SK-N-SH treated with all-trans-retinoic acid at 6 μM for 48 hours (cell line): ENCODE measurements at regions not wholly inside any gene's neighbourhood (a gene's known extent, or its start where the extent isn't known, plus 50 kb on each side); places are given as distances from the start of the nearest gene placed in this dataset.

Source experiments
- ATAC-seq: fragments of 200-7000 bp; cut with Tn5 transposase; 3 replicates; pipeline ENCODE4 v1.9.1; 2020; ENCODE audit warnings: mild to moderate bottlenecking, moderate library complexity
- ARNTL ChIP-seq: fragments of 450-650 bp; formaldehyde crosslinking; IDR thresholded peaks from 2 replicates; pipeline ENCODE4 v1.5.0; 2020; ENCODE audit warnings: low read depth, mild to moderate bottlenecking, moderate library complexity, borderline replicate concordance
- BACH2 ChIP-seq: fragments of 250-450 bp; sonication (Bioruptor Pico); IDR thresholded peaks from 2 replicates; pipeline ENCODE4 v1.9.0; 2021; ENCODE audit warnings: mild to moderate bottlenecking, borderline replicate concordance
- CREB5 ChIP-seq: fragments of 250-450 bp; sonication (Bioruptor Pico); IDR thresholded peaks from 2 replicates; pipeline ENCODE4 v1.5.1; 2020; ENCODE audit warnings: low read depth, mild to moderate bottlenecking, moderate library complexity
- CSDC2 ChIP-seq: fragments of 250-450 bp; sonication (Bioruptor Pico); IDR thresholded peaks from 2 replicates; pipeline ENCODE4 v1.5.0; 2020; ENCODE audit warnings: mild to moderate bottlenecking, moderate library complexity
- CSRNP3 ChIP-seq: fragments of 250-450 bp; sonication (Bioruptor Pico); IDR thresholded peaks from 2 replicates; pipeline ENCODE4 v1.5.1; 2021; ENCODE audit warnings: mild to moderate bottlenecking, moderate library complexity
- ESRRG ChIP-seq: fragments of 250-450 bp; sonication (Bioruptor Pico); IDR thresholded peaks from 2 replicates; pipeline ENCODE4 v1.6.1; 2021; ENCODE audit warnings: mild to moderate bottlenecking
- GLIS3 ChIP-seq: fragments of 250-450 bp; sonication (Bioruptor Pico); IDR thresholded peaks from 2 replicates; pipeline ENCODE4 v1.5.0; 2020; ENCODE audit warnings: mild to moderate bottlenecking, moderate library complexity
- ISL1 ChIP-seq: fragments of 250-450 bp; sonication (Bioruptor Pico); IDR thresholded peaks from 2 replicates; pipeline ENCODE4 v2.1.2; 2022; ENCODE audit warnings: mild to moderate bottlenecking, moderate library complexity
- OSR1 ChIP-seq: fragments of 250-450 bp; sonication (Bioruptor Pico); IDR thresholded peaks from 2 replicates; pipeline ENCODE4 v1.8.0; 2022; ENCODE audit warnings: moderate library complexity, mild to moderate bottlenecking, inconsistent platforms
- PATZ1 ChIP-seq: fragments of 250-450 bp; sonication (Bioruptor Pico); IDR thresholded peaks from 2 replicates; pipeline ENCODE4 v1.8.0; 2020; ENCODE audit warnings: mild to moderate bottlenecking, moderate library complexity, borderline replicate concordance
- POU6F1 ChIP-seq: fragments of 250-450 bp; sonication (Bioruptor Pico); IDR thresholded peaks from 2 replicates; pipeline ENCODE4 v1.8.0; 2021; ENCODE audit warnings: low read depth, mild to moderate bottlenecking, moderate library complexity, borderline replicate concordance
- PPARA ChIP-seq: fragments of 250-450 bp; sonication (Bioruptor Pico); IDR thresholded peaks from 2 replicates; pipeline ENCODE4 v1.5.0; 2020; ENCODE audit warnings: mild to moderate bottlenecking, borderline replicate concordance
- RARB ChIP-seq: fragments of 250-450 bp; sonication (Bioruptor Pico); IDR thresholded peaks from 2 replicates; pipeline ENCODE4 v1.8.0; 2021; ENCODE audit warnings: mild to moderate bottlenecking, moderate library complexity
- SNAI2 ChIP-seq: fragments of 250-450 bp; sonication (Bioruptor Pico); IDR thresholded peaks from 2 replicates; pipeline ENCODE4 v1.5.0; 2020; ENCODE audit warnings: mild to moderate bottlenecking, moderate library complexity
- TCF4 ChIP-seq: fragments of 250-450 bp; sonication (Bioruptor Pico); IDR thresholded peaks from 2 replicates; pipeline ENCODE4 v1.8.0; 2021; ENCODE audit warnings: mild to moderate bottlenecking, moderate library complexity, borderline replicate concordance
- TOX ChIP-seq: fragments of 250-450 bp; sonication (Bioruptor Pico); IDR thresholded peaks from 2 replicates; pipeline ENCODE4 v1.8.0; 2021; ENCODE audit warnings: mild to moderate bottlenecking, moderate library complexity, borderline replicate concordance
- TSHZ2 ChIP-seq: fragments of 250-450 bp; sonication (Bioruptor Pico); IDR thresholded peaks from 2 replicates; pipeline ENCODE4 v1.5.0; 2020; ENCODE audit warnings: mild to moderate bottlenecking, moderate library complexity
- ZFP3 ChIP-seq: fragments of 250-450 bp; sonication (Bioruptor Pico); IDR thresholded peaks from 2 replicates; pipeline ENCODE4 v1.5.0; 2020; ENCODE audit warnings: mild to moderate bottlenecking, moderate library complexity
- ZFP30 ChIP-seq: fragments of 450-650 bp; formaldehyde crosslinking; IDR thresholded peaks from 2 replicates; pipeline ENCODE4 v1.5.0; 2022; ENCODE audit warnings: mild to moderate bottlenecking, moderate library complexity
- ZNF565 ChIP-seq: fragments of 450-650 bp; formaldehyde crosslinking; conservative IDR thresholded peaks from 2 replicates; pipeline ENCODE4 v1.5.0; 2020; ENCODE audit warnings: low read depth, mild to moderate bottlenecking, moderate library complexity
- ZNF70 ChIP-seq: fragments of 450-650 bp; formaldehyde crosslinking; IDR thresholded peaks from 2 replicates; pipeline ENCODE4 v1.5.0; 2020; ENCODE audit warnings: mild to moderate bottlenecking, moderate library complexity
- ZNF8 ChIP-seq: fragments of 450-650 bp; formaldehyde crosslinking; IDR thresholded peaks from 2 replicates; pipeline ENCODE4 v1.5.0; 2020; ENCODE audit warnings: mild to moderate bottlenecking, moderate library complexity

- TF ChIP-seq ZNF70 (CRISPR knock-in tag): no peak
- no peak for TF ChIP-seq SNAI2 (CRISPR knock-in tag)
- no peak for TF ChIP-seq ARNTL (CRISPR knock-in tag)
- no peak for TF ChIP-seq POU6F1 (CRISPR knock-in tag)
- no peak for TF ChIP-seq TOX (CRISPR knock-in tag)
- TF ChIP-seq ZFP3: no peak
- TF ChIP-seq PATZ1: no peak
- no peak for TF ChIP-seq ZNF565 (CRISPR knock-in tag)
- no peak for TF ChIP-seq TCF4
- TF ChIP-seq GLIS3 (CRISPR knock-in tag): no peak
- no peak for TF ChIP-seq RARB (CRISPR knock-in tag)
- TF ChIP-seq ESRRG: no peak
- no peak for TF ChIP-seq OSR1 (CRISPR knock-in tag)
- TF ChIP-seq TSHZ2 (CRISPR knock-in tag): no peak
- TF ChIP-seq CSDC2 (CRISPR knock-in tag): no peak
- TF ChIP-seq ISL1 (CRISPR knock-in tag): no peak
- TF ChIP-seq ZNF8: no peak
- TF ChIP-seq CSRNP3 (CRISPR knock-in tag): no peak
- no peak for TF ChIP-seq CREB5 (CRISPR knock-in tag)
- no peak for TF ChIP-seq PPARA (CRISPR knock-in tag)
- ATAC-seq: no peak
These were observed 102.3 kb upstream of the CPEB4 start for GRCh38 chr5:173785866-173786265.

- TF ChIP-seq ESRRG: no peak
- TF ChIP-seq PPARA (CRISPR knock-in tag): no peak
- TF ChIP-seq ZFP30 (CRISPR knock-in tag): no peak
- TF ChIP-seq TCF4: no peak
- TF ChIP-seq ZNF565 (CRISPR knock-in tag): no peak
- no peak for TF ChIP-seq SNAI2 (CRISPR knock-in tag)
- TF ChIP-seq ZFP3: no peak
- TF ChIP-seq BACH2 (CRISPR knock-in tag): no peak
- TF ChIP-seq GLIS3 (CRISPR knock-in tag): no peak
- no peak for TF ChIP-seq ZNF8
- no peak for TF ChIP-seq POU6F1 (CRISPR knock-in tag)
- no peak for TF ChIP-seq PATZ1
- TF ChIP-seq OSR1 (CRISPR knock-in tag): no peak
- no peak for TF ChIP-seq TOX (CRISPR knock-in tag)
- no peak for ATAC-seq
These were observed 101.6 kb upstream of the CPEB4 start for GRCh38 chr5:173786286-173787187.
